ENCODE measurements at regions not wholly inside any gene's neighbourhood (a gene's known extent, or its start where the extent isn't known, plus 50 kb on each side); places are given as distances from the start of the nearest gene placed in this dataset.

- BruUV-seq (replicated peaks) = no TSS peak
- H3K27me3 Mint-ChIP-seq (ENCODE audit: unreplicated experiment) = no peaks in the 10 kb centered on the region
- H3K4me3 Mint-ChIP-seq (ENCODE audit: low read depth, unreplicated experiment) = no peak overlapping the region
- peaks cover 17% of the 10 kb centered on the region for H3K4me1 Mint-ChIP-seq (ENCODE audit: low read depth, unreplicated experiment)
- H3K27ac Mint-ChIP-seq (ENCODE audit: unreplicated experiment) = no peak overlapping the region
- no peaks in the 10 kb centered on the region for H3K9me3 Mint-ChIP-seq (ENCODE audit: low read depth, unreplicated experiment)
- no peaks in the 10 kb centered on the region for H3K36me3 Mint-ChIP-seq (ENCODE audit: insufficient read depth, unreplicated experiment)
- no peak for TF ChIP-seq CTCF (IDR thresholded peaks at IDR 0.05; ENCODE audit: unreplicated experiment)
- CTCF ChIA-PET = interaction anchor here (0.6 kb wide), 1 partner anchor 687 kb away, joined by 3 read pairs; no protein-coding TSS in a partner anchor
- no peak for DNase-seq
- intact Hi-C loops (cut with micrococcal nuclease; ENCODE audit: unreplicated experiment) = no loop called here
Observed at GRCh38 chr2:225100856-225101294, 58.6 kb upstream of the DOCK10 start.

GRCh38 chr2:225100269-225100668 is 58.0 kb upstream of the DOCK10 start:
- peaks cover 11% of the 10 kb centered on the region for H3K4me1 Mint-ChIP-seq (ENCODE audit: low read depth, unreplicated experiment)
- no TSS peak for BruUV-seq (replicated peaks)
- no peaks in the 10 kb centered on the region for H3K27me3 Mint-ChIP-seq (ENCODE audit: unreplicated experiment)
- no peaks in the 10 kb centered on the region for H3K9me3 Mint-ChIP-seq (ENCODE audit: low read depth, unreplicated experiment)
- no peak for DNase-seq
- TF ChIP-seq CTCF (IDR thresholded peaks at IDR 0.05; ENCODE audit: unreplicated experiment) = no peak
- CTCF ChIA-PET = interaction anchor here (0.6 kb wide), 1 partner anchor 687 kb away, joined by 3 read pairs; no protein-coding TSS in a partner anchor
- intact Hi-C loops (cut with micrococcal nuclease; ENCODE audit: unreplicated experiment) = no loop called here
- H3K4me3 Mint-ChIP-seq (ENCODE audit: low read depth, unreplicated experiment) = no peak overlapping the region
- H3K36me3 Mint-ChIP-seq (ENCODE audit: insufficient read depth, unreplicated experiment) = no peaks in the 10 kb centered on the region
- H3K27ac Mint-ChIP-seq (ENCODE audit: unreplicated experiment) = no peak overlapping the region

- Mint-ChIP-seq H3K9me3 (ENCODE audit: low read depth, unreplicated experiment) (no peaks in the 10 kb centered on the region), H3K27ac (ENCODE audit: unreplicated experiment) (no peak overlapping the region), H3K4me3 (ENCODE audit: low read depth, unreplicated experiment) (no peak overlapping the region), H3K36me3 (ENCODE audit: insufficient read depth, unreplicated experiment) (no peaks in the 10 kb centered on the region), H3K27me3 (ENCODE audit: unreplicated experiment) (no peaks in the 10 kb centered on the region), H3K4me1 (ENCODE audit: low read depth, unreplicated experiment) (no peaks in the 10 kb centered on the region)
- CTCF ChIA-PET = no interaction called here
- no peak for DNase-seq
- intact Hi-C loops (cut with micrococcal nuclease; ENCODE audit: unreplicated experiment) = no loop called here
- TF ChIP-seq CTCF (IDR thresholded peaks at IDR 0.05; ENCODE audit: unreplicated experiment) = no peak
- no TSS peak for BruUV-seq (replicated peaks)
Observed at GRCh38 chr2:225097035-225097434, 54.8 kb upstream of the DOCK10 start.
